ENCODE measurements at regions not wholly inside any gene's neighbourhood (a gene's known extent, or its start where the extent isn't known, plus 50 kb on each side); places are given as distances from the start of the nearest gene placed in this dataset.

- TF ChIP-seq EZH2 (IDR thresholded peaks at IDR 0.05; ENCODE audit: low read length), result no peak
- no peak for TF ChIP-seq CTCF (optimal IDR thresholded peaks at IDR 0.05 in 1 of 3, IDR thresholded peaks at IDR 0.05 in 1 of 3, conservative IDR thresholded peaks at IDR 0.05 in 1 of 3; ENCODE audit: extremely low read depth in 1 of 3, insufficient read depth in 2 of 3, low read length in 3 of 3)
- H3K9me3 ChIP-seq (ENCODE audit: control insufficient read depth, low read depth, low read length), result no peaks in the 10 kb centered on the region
- dilution Hi-C loops (cut with MboI; ENCODE audit: extremely low pct_ligation_motif_present, low sequenced_read_pairs), result no loop called here
Observed at GRCh38 chr7:80359029-80359428, 152.8 kb downstream of the GNAT3 start.

GRCh38 chr7:80357530-80357929 lies 154.3 kb downstream of the GNAT3 start:
- H3K9ac ChIP-seq (ENCODE audit: control insufficient read depth, extremely low read depth, insufficient read depth, low read length), result no peak overlapping the region
- TF ChIP-seq CTCF (optimal IDR thresholded peaks at IDR 0.05 in 1 of 3, IDR thresholded peaks at IDR 0.05 in 1 of 3, conservative IDR thresholded peaks at IDR 0.05 in 1 of 3; ENCODE audit: extremely low read depth in 1 of 3, insufficient read depth in 2 of 3, low read length in 3 of 3) (no peak), EZH2 (IDR thresholded peaks at IDR 0.05; ENCODE audit: low read length) (no peak)
- H3K4me2 ChIP-seq (ENCODE audit: control insufficient read depth, extremely low read depth, insufficient read depth, low read depth, low read length), result no peak overlapping the region
- no peaks in the 10 kb centered on the region for H4K20me1 ChIP-seq (ENCODE audit: control insufficient read depth, extremely low read depth, insufficient read depth, low read length)
- FAIRE-seq, result no peak
- dilution Hi-C loops (cut with MboI; ENCODE audit: extremely low pct_ligation_motif_present, low sequenced_read_pairs), result no loop called here
- H2AFZ ChIP-seq (ENCODE audit: control insufficient read depth, low read length), result no peak overlapping the region
- no peak for DNase-seq (ENCODE audit: low read depth, low spot score)
- no peaks in the 10 kb centered on the region for H3K4me1 ChIP-seq (ENCODE audit: control insufficient read depth, extremely low read depth, insufficient read depth, low read length)
- H3K9me3 ChIP-seq (ENCODE audit: control insufficient read depth, low read depth, low read length), result no peaks in the 10 kb centered on the region
- no peak overlapping the region for H3K4me3 ChIP-seq (ENCODE audit: control insufficient read depth in 2 of 3, extremely low read depth in 1 of 3, insufficient read depth in 2 of 3, low read depth in 1 of 3, low read length in 3 of 3)
- no peak overlapping the region for H3K27ac ChIP-seq (ENCODE audit: control insufficient read depth, insufficient read depth, low read length)
- no peaks in the 10 kb centered on the region for H3K36me3 ChIP-seq (ENCODE audit: control insufficient read depth in 2 of 2, extremely low read depth in 1 of 2, insufficient read depth in 2 of 2, low read length in 2 of 2)
- no peaks in the 10 kb centered on the region for H3K79me2 ChIP-seq (ENCODE audit: control insufficient read depth, insufficient read depth, low read length)
- no peaks in the 10 kb centered on the region for H3K9me1 ChIP-seq (ENCODE audit: control insufficient read depth, extremely low read depth, insufficient read depth, low read length)
- H3K27me3 ChIP-seq (ENCODE audit: control insufficient read depth, extremely low read depth, insufficient read depth, low read length), result no peaks in the 10 kb centered on the region

More at GRCh38 chr7:80359029-80359428, 152.8 kb downstream of the GNAT3 start:
- H3K27ac ChIP-seq (ENCODE audit: control insufficient read depth, insufficient read depth, low read length), result no peak overlapping the region
- H2AFZ ChIP-seq (ENCODE audit: control insufficient read depth, low read length), result no peak overlapping the region
- no peaks in the 10 kb centered on the region for H4K20me1 ChIP-seq (ENCODE audit: control insufficient read depth, extremely low read depth, insufficient read depth, low read length)
- no peaks in the 10 kb centered on the region for H3K9me1 ChIP-seq (ENCODE audit: control insufficient read depth, extremely low read depth, insufficient read depth, low read length)
- H3K36me3 ChIP-seq (ENCODE audit: control insufficient read depth in 2 of 2, extremely low read depth in 1 of 2, insufficient read depth in 2 of 2, low read length in 2 of 2), result no peaks in the 10 kb centered on the region
- FAIRE-seq (no peak), DNase-seq (ENCODE audit: low read depth, low spot score) (no peak)
- no peaks in the 10 kb centered on the region for H3K4me1 ChIP-seq (ENCODE audit: control insufficient read depth, extremely low read depth, insufficient read depth, low read length)
- H3K79me2 ChIP-seq (ENCODE audit: control insufficient read depth, insufficient read depth, low read length), result no peaks in the 10 kb centered on the region
- H3K9ac ChIP-seq (ENCODE audit: control insufficient read depth, extremely low read depth, insufficient read depth, low read length), result no peak overlapping the region
- H3K4me2 ChIP-seq (ENCODE audit: control insufficient read depth, extremely low read depth, insufficient read depth, low read depth, low read length), result no peak overlapping the region
- H3K27me3 ChIP-seq (ENCODE audit: control insufficient read depth, extremely low read depth, insufficient read depth, low read length), result no peaks in the 10 kb centered on the region
- H3K4me3 ChIP-seq (ENCODE audit: control insufficient read depth in 2 of 3, extremely low read depth in 1 of 3, insufficient read depth in 2 of 3, low read depth in 1 of 3, low read length in 3 of 3), result no peak overlapping the region

Measured in keratinocyte (primary cell).